K562 (cell line): ENCODE measurements at regions not wholly inside any gene's neighbourhood (a gene's known extent, or its start where the extent isn't known, plus 50 kb on each side); places are given as distances from the start of the nearest gene placed in this dataset.
A peak's percentile ranks its signal among the peaks of the same experiment; 100 is the strongest.

ENCODE experiments used
- ATAC-seq: fragments of 200-7000 bp; cut with Tn5 transposase; 3 replicates; pipeline ENCODE4 v1.9.1; 2020; ENCODE audit warnings: moderate library complexity
- BruUV-seq: library from RNA; stranded (reverse); fragments of 400-500 nt; replicated peaks from 2 replicates; lab custom pipeline; 2021; lab: Mats Ljungman, UMichigan
- CTCF ChIA-PET: fragments of 300-600 bp; formaldehyde crosslinking; extraction: SDS; loops from one replicate; lab custom pipeline; 2021; ENCODE audit warnings: low intra/inter-chr PET ratio; lab: Yijun Ruan, JAX
- POLR2A ChIA-PET: fragments of 300-600, 350-650 bp; sonication (Branson Sonifier 250); formaldehyde crosslinking; extraction: SDS; loops from one replicate; lab custom pipeline; 2021; ENCODE audit warnings: antibody characterized with exemption, inconsistent platforms; lab: Yijun Ruan, JAX
- DNase-seq, 4 experiments: peaks; one replicate each; pipeline versions ENCODE4 v3.0.0 to v3.0.0-alpha.2; 2011 to 2018; ENCODE audit warnings: low spot score in 3 of 4, mixed read lengths in 3 of 4; ENCODE audit errors: extremely low read depth in 1 of 4
- FAIRE-seq: peaks from 2 replicates; lab custom pipeline; 2011; peaks lifted over from hg19 to GRCh38; lab: Jason Lieb, UNC
- H2AFZ ChIP-seq: 2 replicates; pipeline ENCODE4 v1.6.0; 2011; ENCODE audit warnings: low read depth, low read length, control low read depth, inconsistent platforms
- H3K27ac ChIP-seq: fragments of 200-600 bp; 3 replicates; pipeline ENCODE4 v1.8.0; 2011; ENCODE audit warnings: low read depth, mild to moderate bottlenecking, control low read depth, inconsistent platforms, low read length, moderate library complexity, mixed read lengths; ENCODE audit errors: extremely low read depth
- H3K27me3 ChIP-seq, 2 experiments: fragments of 300-600 bp in 1 of 2; 2 replicates in 1 of 2; 3 replicates in 1 of 2; pipeline versions ENCODE4 v1.6.0 to v1.8.0; 2011; ENCODE audit warnings: inconsistent platforms in 2 of 2, low read length in 2 of 2, mild to moderate bottlenecking in 1 of 2, mixed read lengths in 1 of 2, moderate library complexity in 1 of 2; ENCODE audit not compliant: control insufficient read depth in 2 of 2, insufficient read depth in 2 of 2
- H3K36me3 ChIP-seq: fragments of 300-600 bp; 3 replicates; pipeline ENCODE4 v1.8.0; 2011; ENCODE audit warnings: mild to moderate bottlenecking, low read length, inconsistent platforms; ENCODE audit not compliant: control insufficient read depth, insufficient read depth
- H3K4me1 ChIP-seq, 2 experiments: fragments of 200-600 bp in 1 of 2; replicated peaks in 1 of 2; 2 replicates in 1 of 2; 3 replicates in 1 of 2; pipeline versions ENCODE4 v1.5.1 to v1.8.0; 2011; ENCODE audit warnings: inconsistent platforms in 2 of 2, low read length in 2 of 2, mild to moderate bottlenecking in 1 of 2, mixed read lengths in 1 of 2, moderate library complexity in 1 of 2; ENCODE audit not compliant: control insufficient read depth in 2 of 2, insufficient read depth in 2 of 2
- H3K4me2 ChIP-seq: 2 replicates; pipeline ENCODE4 v1.6.1; 2011; ENCODE audit warnings: low read length, control low read depth, inconsistent platforms, mixed read lengths; ENCODE audit not compliant: insufficient read depth
- H3K4me3 ChIP-seq: fragments of 200-600 bp; sonication (generic), shearing (Covaris generic); 2 replicates; pipeline ENCODE4 v1.5.1; 2016; ENCODE audit warnings: control low read depth, inconsistent platforms
- H3K79me2 ChIP-seq: fragments of 200-600 bp; 3 replicates; pipeline ENCODE4 v1.8.0; 2011; ENCODE audit warnings: low read length, inconsistent platforms; ENCODE audit not compliant: control insufficient read depth, insufficient read depth
- H3K9ac ChIP-seq, 2 experiments: 2 replicates each; pipeline versions ENCODE4 v1.6.0 to v1.6.1; 2011; ENCODE audit warnings: low read depth in 2 of 2, low read length in 2 of 2, control low read depth in 1 of 2, inconsistent platforms in 1 of 2, mild to moderate bottlenecking in 1 of 2, mixed read lengths in 1 of 2; ENCODE audit not compliant: insufficient read depth in 1 of 2
- H3K9me1 ChIP-seq: one replicate; pipeline ENCODE4 v1.6.0; 2011; ENCODE audit warnings: inconsistent platforms, mild to moderate bottlenecking, low read length, moderate library complexity; ENCODE audit not compliant: control insufficient read depth, insufficient read depth
- H3K9me3 ChIP-seq: replicated peaks from 2 replicates; pipeline ENCODE4 v1.5.1; 2011; ENCODE audit warnings: low read depth, low read length, inconsistent platforms; ENCODE audit not compliant: control insufficient read depth, insufficient read depth
- H4K20me1 ChIP-seq: replicated peaks from 2 replicates; pipeline ENCODE4 v1.6.1; 2011; ENCODE audit warnings: low read length, inconsistent platforms, mixed read lengths; ENCODE audit not compliant: control insufficient read depth, insufficient read depth
- BCOR ChIP-seq: fragments of 450-650 bp; IDR thresholded peaks from 2 replicates; pipeline ENCODE4 v1.6.1; 2016
- BDP1 ChIP-seq: IDR thresholded peaks from 3 replicates; pipeline ENCODE4 v1.6.1; 2011; ENCODE audit not compliant: insufficient read length, insufficient read depth
- CBX1 ChIP-seq: sonication (generic); IDR thresholded peaks from 2 replicates; pipeline ENCODE4 v1.6.1; 2016; ENCODE audit warnings: antibody characterized with exemption, low read depth, mild to moderate bottlenecking
- GABPB2 ChIP-seq: fragments of 250-450 bp; sonication (Bioruptor Pico); conservative IDR thresholded peaks from 2 replicates; pipeline ENCODE4 v1.5.1; 2021; ENCODE audit warnings: mild to moderate bottlenecking
- HIVEP1 ChIP-seq: fragments of 250-450 bp; sonication (Bioruptor Pico); IDR thresholded peaks from 2 replicates; pipeline ENCODE4 v1.4.0; 2020; ENCODE audit warnings: mild to moderate bottlenecking
- RBM25 ChIP-seq: fragments of 200-400 bp; formaldehyde crosslinking; IDR thresholded peaks from 2 replicates; pipeline ENCODE4 v1.6.1; 2018; ENCODE audit warnings: low read length, low read depth, moderate library complexity; ENCODE audit not compliant: severe bottlenecking
- RFX1 ChIP-seq: fragments of 450-650 bp; IDR thresholded peaks from 2 replicates; pipeline ENCODE4 v1.6.1; 2016; ENCODE audit warnings: mild to moderate bottlenecking, moderate library complexity
- ZNF41 ChIP-seq: fragments of 250-450 bp; sonication (Bioruptor Pico); conservative IDR thresholded peaks from 2 replicates; pipeline ENCODE4 v1.4.0; 2020; ENCODE audit warnings: mild to moderate bottlenecking
- WGBS: fragments of 100-300 bp; shearing (Covaris generic); methylation state at CpG from one replicate; pipeline ENCODE4 v1.1.6; 2016; ENCODE audit warnings: low coverage, mixed read lengths; ENCODE audit not compliant: insufficient coverage; ENCODE audit errors: missing lambda C conversion rate; 5-methylcytosine and 5-hydroxymethylcytosine counted together
- in situ Hi-C: fragments of 300-500 bp; cut with MboI; formaldehyde crosslinking; loops from 4 replicates; pipeline ENCODE4 v1.15.0; 2018; ENCODE audit warnings: inconsistent platforms, mixed read lengths
- intact Hi-C: fragments of 100-400 bp; cut with micrococcal nuclease; formaldehyde crosslinking; loops from 2 replicates; pipeline ENCODE4 v1.14.2; 2022

- no peak overlapping the region for H3K27ac ChIP-seq
These were observed 50.7 kb upstream of the SPATA12 start for GRCh38 chr3:57009802-57010201.

GRCh38 chr3:57009367-57009766 lies 51.1 kb upstream of the SPATA12 start:
- H2AFZ ChIP-seq, result no peak overlapping the region
- H3K27ac ChIP-seq, result no peak overlapping the region
- DNase-seq, result no peak
- CTCF ChIA-PET, result no interaction called here
- POLR2A ChIA-PET, result interaction anchor here (0.8 kb wide), 1 partner anchor 51 kb away, joined by 6 read pairs; the partner anchor contains the start of gene SPATA12
- no peak overlapping the region for H3K4me2 ChIP-seq
- no peak overlapping the region for H3K4me3 ChIP-seq
- H3K36me3 ChIP-seq, result no peaks in the 10 kb centered on the region
- TF ChIP-seq ZNF41 (CRISPR knock-in tag), result no peak
- no peak for TF ChIP-seq CBX1
- TF ChIP-seq RFX1, result no peak
- no peak for TF ChIP-seq BDP1
- TF ChIP-seq, all 486 proteins: peak for 0
- Histone ChIP-seq H3K9me3 (peaks cover 4% of the 10 kb centered on the region; the same call in 1 of the 2 replicates), H3K27me3 (no peaks in the 10 kb centered on the region), H4K20me1 (no peaks in the 10 kb centered on the region), H3K4me1 (peaks cover 7 to 28% of the 10 kb centered on the region in 2 experiments; a peak in 3 of 5 replicates), H3K79me2 (no peaks in the 10 kb centered on the region), H3K9ac (no peak overlapping the region), H3K9me1 (no peaks in the 10 kb centered on the region)
- FAIRE-seq (no peak), ATAC-seq (no peak)
- intact Hi-C loops (loop anchor here (5.0 kb wide), 2 partner anchors 68 to 83 kb away; no protein-coding TSS in a partner anchor), in situ Hi-C loops (no loop called here)
- WGBS, result 59% methylated on average over 7 of the region's 7 CpGs
- BruUV-seq, result no TSS peak

More at GRCh38 chr3:57009802-57010201, 50.7 kb upstream of the SPATA12 start:
- no peaks in the 10 kb centered on the region for H3K27me3 ChIP-seq
- H3K4me1 ChIP-seq, result peaks cover 7 to 30% of the 10 kb centered on the region in 2 experiments; a peak in 3 of 5 replicates
- peaks cover 4% of the 10 kb centered on the region; the same call in 1 of the 2 replicates for H3K9me3 ChIP-seq
- H3K36me3 ChIP-seq, result no peaks in the 10 kb centered on the region
- TF ChIP-seq HIVEP1, result no peak
- no peak for TF ChIP-seq GABPB2 (CRISPR knock-in tag)
- peak; percentile 68 for TF ChIP-seq RBM25
- TF ChIP-seq BCOR, result peak; percentile 60; the same call in 1 of the 2 replicates
- H3K9me1 ChIP-seq, result no peaks in the 10 kb centered on the region
- ATAC-seq (no peak), FAIRE-seq (no peak), DNase-seq (no peak)
- H3K9ac ChIP-seq, result no peak overlapping the region
- H3K4me3 ChIP-seq, result no peak overlapping the region
- H3K4me2 ChIP-seq, result no peak overlapping the region
- 75% methylated on average over 7 of the region's 7 CpGs for WGBS
- intact Hi-C loops, result loop anchor here (5.0 kb wide), 2 partner anchors 67 to 82 kb away; no protein-coding TSS in a partner anchor
- H4K20me1 ChIP-seq, result no peaks in the 10 kb centered on the region
- no peak overlapping the region for H2AFZ ChIP-seq
- no peaks in the 10 kb centered on the region for H3K79me2 ChIP-seq
- in situ Hi-C loops, result no loop called here
- ChIA-PET POLR2A (no interaction called here), CTCF (no interaction called here)
- BruUV-seq, result no TSS peak
